ENCODE measurements at regions not wholly inside any gene's neighbourhood (a gene's known extent, or its start where the extent isn't known, plus 50 kb on each side); places are given as distances from the start of the nearest gene placed in this dataset.

DNA sequence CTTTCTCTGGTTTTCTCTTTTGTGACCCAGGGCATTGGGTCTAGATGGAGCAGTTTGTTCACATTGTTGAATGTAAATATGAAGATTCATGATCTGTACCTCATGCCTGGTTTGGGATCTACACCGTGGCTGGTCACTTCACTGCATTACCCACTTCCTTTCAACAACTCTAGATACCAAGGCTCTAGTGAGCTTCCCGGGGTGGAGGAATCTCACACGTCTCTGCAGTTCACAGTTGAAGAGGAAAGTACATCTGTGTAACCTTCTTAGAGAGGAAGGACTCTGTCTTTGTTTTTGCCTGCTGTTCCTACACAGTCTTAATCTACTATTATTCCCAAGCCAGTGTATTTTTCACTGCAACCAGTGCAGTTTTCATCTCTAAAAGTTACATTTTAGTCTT is 574.8 kb downstream of the MBD2 start:
- Histone ChIP-seq H2BK12ac (ENCODE audit: low read length) (no peak overlapping the region), H3K79me1 (ENCODE audit: low read length) (no peaks in the 10 kb centered on the region), H3K27me3 (ENCODE audit: insufficient read depth, low read length) (no peaks in the 10 kb centered on the region), H3K4me1 (ENCODE audit: control insufficient read depth in 1 of 2, insufficient read depth in 2 of 2, low read length in 2 of 2) (peaks cover 0 to 3% of the 10 kb centered on the region in 2 experiments), H3K4me3 (ENCODE audit: low read depth, low read length) (no peak overlapping the region), H2AFZ (ENCODE audit: insufficient read depth, low read length, poor library complexity) (no peak overlapping the region), H2AK5ac (ENCODE audit: low read length) (no peak overlapping the region), H3K9me3 (ENCODE audit: insufficient read depth, low read depth, low read length) (no peaks in the 10 kb centered on the region), H3K27ac (ENCODE audit: low read depth, low read length) (no peak overlapping the region), H2BK120ac (ENCODE audit: insufficient read depth, low read length, poor library complexity) (no peak overlapping the region), H4K91ac (ENCODE audit: low read depth, low read length) (no peak overlapping the region), H3K4me2 (ENCODE audit: low read length) (no peak overlapping the region), H2BK5ac (ENCODE audit: low read depth, low read length, poor library complexity) (no peak overlapping the region), H4K12ac (ENCODE audit: low read depth, low read length) (no peak overlapping the region), H4K8ac (ENCODE audit: low read depth, low read length) (no peak overlapping the region), H3K9ac (ENCODE audit: low read length) (no peak overlapping the region), H3K14ac (ENCODE audit: low read length) (no peak overlapping the region), H3K36me3 (ENCODE audit: control insufficient read depth in 1 of 2, insufficient read depth in 2 of 2, low read length in 2 of 2) (no peaks in the 10 kb centered on the region), H3K23ac (ENCODE audit: low read length) (no peak overlapping the region), H3K4ac (ENCODE audit: low read depth, low read length) (no peak overlapping the region), H3K79me2 (ENCODE audit: control insufficient read depth, insufficient read depth, low read length, poor library complexity) (no peaks in the 10 kb centered on the region), H3K18ac (ENCODE audit: low read length) (no peak overlapping the region)
- no peak for DNase-seq
- no CpG with 5 or more reads among the region's 3 CpGs for WGBS (ENCODE audit: extremely low coverage, insufficient coverage, insufficient read length)

DNA sequence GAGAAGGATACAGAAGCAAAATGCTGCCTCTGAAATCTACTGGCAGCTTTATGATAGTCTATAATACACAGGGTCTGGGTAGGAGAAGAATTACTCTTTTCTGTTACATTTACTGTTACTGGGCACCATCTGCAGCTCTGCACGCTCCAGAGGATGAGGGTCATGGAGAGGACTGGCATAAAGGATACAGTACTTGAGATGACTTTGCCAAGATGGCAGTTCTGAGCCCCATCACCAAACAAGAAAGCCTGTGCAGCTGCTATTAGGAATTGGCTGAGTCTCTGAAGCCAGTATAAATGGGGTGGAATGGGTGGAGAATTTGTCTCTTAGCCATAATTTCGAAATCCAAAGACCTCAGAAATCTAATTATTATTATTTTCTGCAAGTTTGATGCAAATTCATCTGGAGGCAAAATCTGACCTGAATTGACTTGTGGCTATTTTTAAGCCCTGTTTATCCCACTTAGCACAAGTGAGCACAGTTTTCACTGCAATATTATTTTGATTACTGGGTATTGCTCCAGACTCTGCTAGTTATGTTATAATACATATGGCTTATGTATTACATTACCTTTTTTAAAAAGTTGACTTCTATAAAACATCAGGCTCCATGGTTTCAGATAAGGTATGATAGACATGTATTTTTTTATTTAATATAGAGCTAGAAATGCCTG is 579.5 kb downstream of the MBD2 start:
- Histone ChIP-seq H2AK5ac (ENCODE audit: low read length) (no peak overlapping the region), H3K14ac (ENCODE audit: low read length) (no peak overlapping the region), H3K27ac (ENCODE audit: low read depth, low read length) (no peak overlapping the region), H4K8ac (ENCODE audit: low read depth, low read length) (no peak overlapping the region), H2AFZ (ENCODE audit: insufficient read depth, low read length, poor library complexity) (no peak overlapping the region), H3K4me1 (ENCODE audit: control insufficient read depth in 1 of 2, insufficient read depth in 2 of 2, low read length in 2 of 2) (no peaks in the 10 kb centered on the region), H3K79me1 (ENCODE audit: low read length) (no peaks in the 10 kb centered on the region), H3K23ac (ENCODE audit: low read length) (no peak overlapping the region), H2BK5ac (ENCODE audit: low read depth, low read length, poor library complexity) (no peak overlapping the region), H2BK12ac (ENCODE audit: low read length) (no peak overlapping the region), H3K9me3 (ENCODE audit: insufficient read depth, low read depth, low read length) (no peaks in the 10 kb centered on the region), H3K36me3 (ENCODE audit: control insufficient read depth in 1 of 2, insufficient read depth in 2 of 2, low read length in 2 of 2) (no peaks in the 10 kb centered on the region), H4K91ac (ENCODE audit: low read depth, low read length) (no peak overlapping the region), H3K4me3 (ENCODE audit: low read depth, low read length) (no peak overlapping the region), H3K18ac (ENCODE audit: low read length) (no peak overlapping the region), H3K4ac (ENCODE audit: low read depth, low read length) (no peak overlapping the region), H2BK120ac (ENCODE audit: insufficient read depth, low read length, poor library complexity) (no peak overlapping the region), H3K4me2 (ENCODE audit: low read length) (no peak overlapping the region), H3K79me2 (ENCODE audit: control insufficient read depth, insufficient read depth, low read length, poor library complexity) (no peaks in the 10 kb centered on the region), H3K27me3 (ENCODE audit: insufficient read depth, low read length) (no peaks in the 10 kb centered on the region), H3K9ac (ENCODE audit: low read length) (no peak overlapping the region), H4K12ac (ENCODE audit: low read depth, low read length) (no peak overlapping the region)
- DNase-seq: no peak
- WGBS (ENCODE audit: extremely low coverage, insufficient coverage, insufficient read length): no CpG with 5 or more reads among the region's 2 CpGs

- no peak overlapping the region for H3K9ac ChIP-seq (ENCODE audit: low read length)
- no peak overlapping the region for H4K12ac ChIP-seq (ENCODE audit: low read depth, low read length)
- H3K14ac ChIP-seq (ENCODE audit: low read length): no peak overlapping the region
- no peak overlapping the region for H2AFZ ChIP-seq (ENCODE audit: insufficient read depth, low read length, poor library complexity)
- no peak overlapping the region for H2BK120ac ChIP-seq (ENCODE audit: insufficient read depth, low read length, poor library complexity)
- no peak overlapping the region for H2BK12ac ChIP-seq (ENCODE audit: low read length)
- H4K91ac ChIP-seq (ENCODE audit: low read depth, low read length): no peak overlapping the region
- no peaks in the 10 kb centered on the region for H3K4me1 ChIP-seq (ENCODE audit: control insufficient read depth in 1 of 2, insufficient read depth in 2 of 2, low read length in 2 of 2)
- no peaks in the 10 kb centered on the region for H3K79me2 ChIP-seq (ENCODE audit: control insufficient read depth, insufficient read depth, low read length, poor library complexity)
- H2AK5ac ChIP-seq (ENCODE audit: low read length): no peak overlapping the region
- no peaks in the 10 kb centered on the region for H3K36me3 ChIP-seq (ENCODE audit: control insufficient read depth in 1 of 2, insufficient read depth in 2 of 2, low read length in 2 of 2)
- H3K27ac ChIP-seq (ENCODE audit: low read depth, low read length): no peak overlapping the region
- DNase-seq: no peak
- H2BK5ac ChIP-seq (ENCODE audit: low read depth, low read length, poor library complexity): no peak overlapping the region
- H3K18ac ChIP-seq (ENCODE audit: low read length): no peak overlapping the region
- no peak overlapping the region for H4K8ac ChIP-seq (ENCODE audit: low read depth, low read length)
- H3K23ac ChIP-seq (ENCODE audit: low read length): no peak overlapping the region
- no peaks in the 10 kb centered on the region for H3K27me3 ChIP-seq (ENCODE audit: insufficient read depth, low read length)
- no peaks in the 10 kb centered on the region for H3K9me3 ChIP-seq (ENCODE audit: insufficient read depth, low read depth, low read length)
- H3K4ac ChIP-seq (ENCODE audit: low read depth, low read length): no peak overlapping the region
- H3K4me3 ChIP-seq (ENCODE audit: low read depth, low read length): no peak overlapping the region
- no peak overlapping the region for H3K4me2 ChIP-seq (ENCODE audit: low read length)
- H3K79me1 ChIP-seq (ENCODE audit: low read length): no peaks in the 10 kb centered on the region
Measured at GRCh38 chr18:53639687-53640086, 584.8 kb downstream of the MBD2 start.

- DNase-seq: peak; percentile 48 to 83
- H3K4me1 ChIP-seq (ENCODE audit: control insufficient read depth in 1 of 2, insufficient read depth in 2 of 2, low read length in 2 of 2): no peaks in the 10 kb centered on the region
- WGBS (ENCODE audit: extremely low coverage, insufficient coverage, insufficient read length): no CpG with 5 or more reads among the region's 1 CpG
- H2BK12ac ChIP-seq (ENCODE audit: low read length): no peak overlapping the region
- no peak overlapping the region for H3K4me2 ChIP-seq (ENCODE audit: low read length)
- no peak overlapping the region for H3K4ac ChIP-seq (ENCODE audit: low read depth, low read length)
- no peak overlapping the region for H4K12ac ChIP-seq (ENCODE audit: low read depth, low read length)
- H3K79me2 ChIP-seq (ENCODE audit: control insufficient read depth, insufficient read depth, low read length, poor library complexity): no peaks in the 10 kb centered on the region
- H2AFZ ChIP-seq (ENCODE audit: insufficient read depth, low read length, poor library complexity): no peak overlapping the region
- no peaks in the 10 kb centered on the region for H3K36me3 ChIP-seq (ENCODE audit: control insufficient read depth in 1 of 2, insufficient read depth in 2 of 2, low read length in 2 of 2)
- H4K91ac ChIP-seq (ENCODE audit: low read depth, low read length): no peak overlapping the region
- H2BK120ac ChIP-seq (ENCODE audit: insufficient read depth, low read length, poor library complexity): no peak overlapping the region
- no peaks in the 10 kb centered on the region for H3K9me3 ChIP-seq (ENCODE audit: insufficient read depth, low read depth, low read length)
- H3K14ac ChIP-seq (ENCODE audit: low read length): no peak overlapping the region
- H2AK5ac ChIP-seq (ENCODE audit: low read length): no peak overlapping the region
- no peak overlapping the region for H3K23ac ChIP-seq (ENCODE audit: low read length)
- H3K18ac ChIP-seq (ENCODE audit: low read length): no peak overlapping the region
- no peak overlapping the region for H3K4me3 ChIP-seq (ENCODE audit: low read depth, low read length)
- H3K9ac ChIP-seq (ENCODE audit: low read length): no peak overlapping the region
- no peak overlapping the region for H3K27ac ChIP-seq (ENCODE audit: low read depth, low read length)
- H2BK5ac ChIP-seq (ENCODE audit: low read depth, low read length, poor library complexity): no peak overlapping the region
- H3K79me1 ChIP-seq (ENCODE audit: low read length): no peaks in the 10 kb centered on the region
- no peaks in the 10 kb centered on the region for H3K27me3 ChIP-seq (ENCODE audit: insufficient read depth, low read length)
- no peak overlapping the region for H4K8ac ChIP-seq (ENCODE audit: low read depth, low read length)
Measured at GRCh38 chr18:53629337-53629736, 595.1 kb downstream of the MBD2 start.
